OCI-LY1 (cell line): ENCODE measurements at regions not wholly inside any gene's neighbourhood (a gene's known extent, or its start where the extent isn't known, plus 50 kb on each side); places are given as distances from the start of the nearest gene placed in this dataset.

ENCODE experiments used
- EZH2 ChIP-seq: fragments of 200-600 bp; sonication (generic), shearing (Covaris generic); IDR thresholded peaks from 2 replicates; pipeline ENCODE4 v1.8.0; 2017; ENCODE audit warnings: borderline replicate concordance, mixed run types, mild to moderate bottlenecking, antibody characterized with exemption, low read length, moderate library complexity, mixed read lengths
- TF ChIP-seq, protein P1 (sequence below): fragments of 200-600 bp; sonication (generic), shearing (Covaris generic); IDR thresholded peaks from 2 replicates; pipeline ENCODE4 v1.5.1; 2017; ENCODE audit warnings: mild to moderate bottlenecking, antibody characterized with exemption, low read length, moderate library complexity, mixed read lengths

DNA sequence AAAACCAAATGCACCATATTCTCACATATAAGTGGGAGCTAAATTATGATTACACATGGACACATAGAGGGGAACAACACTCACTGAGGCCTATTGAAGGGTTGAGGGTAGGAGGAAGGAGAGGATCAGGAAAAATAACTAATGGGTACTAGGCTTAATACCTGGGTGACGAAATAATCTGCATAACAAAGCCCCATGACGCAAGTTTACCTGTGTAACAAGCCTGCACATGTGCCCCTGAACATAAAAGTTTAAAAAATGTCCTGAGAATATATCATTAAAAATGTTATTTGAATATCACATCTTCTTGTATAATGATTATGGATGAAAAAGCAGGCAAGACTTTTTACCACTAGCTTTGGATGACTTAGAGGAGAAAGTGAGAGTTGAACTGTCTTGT, 138.0 kb upstream of the NOVA1 start:
- TF ChIP-seq, protein P1, sequence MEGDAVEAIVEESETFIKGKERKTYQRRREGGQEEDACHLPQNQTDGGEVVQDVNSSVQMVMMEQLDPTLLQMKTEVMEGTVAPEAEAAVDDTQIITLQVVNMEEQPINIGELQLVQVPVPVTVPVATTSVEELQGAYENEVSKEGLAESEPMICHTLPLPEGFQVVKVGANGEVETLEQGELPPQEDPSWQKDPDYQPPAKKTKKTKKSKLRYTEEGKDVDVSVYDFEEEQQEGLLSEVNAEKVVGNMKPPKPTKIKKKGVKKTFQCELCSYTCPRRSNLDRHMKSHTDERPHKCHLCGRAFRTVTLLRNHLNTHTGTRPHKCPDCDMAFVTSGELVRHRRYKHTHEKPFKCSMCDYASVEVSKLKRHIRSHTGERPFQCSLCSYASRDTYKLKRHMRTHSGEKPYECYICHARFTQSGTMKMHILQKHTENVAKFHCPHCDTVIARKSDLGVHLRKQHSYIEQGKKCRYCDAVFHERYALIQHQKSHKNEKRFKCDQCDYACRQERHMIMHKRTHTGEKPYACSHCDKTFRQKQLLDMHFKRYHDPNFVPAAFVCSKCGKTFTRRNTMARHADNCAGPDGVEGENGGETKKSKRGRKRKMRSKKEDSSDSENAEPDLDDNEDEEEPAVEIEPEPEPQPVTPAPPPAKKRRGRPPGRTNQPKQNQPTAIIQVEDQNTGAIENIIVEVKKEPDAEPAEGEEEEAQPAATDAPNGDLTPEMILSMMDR, result no peak
- TF ChIP-seq EZH2, result no peak
